NCI-H187 (cell line): ENCODE measurements at regions not wholly inside any gene's neighbourhood (a gene's known extent, or its start where the extent isn't known, plus 50 kb on each side); places are given as distances from the start of the nearest gene placed in this dataset.
A peak's percentile ranks its signal among the peaks of the same experiment; 100 is the strongest.

Experiments used
- DNase-seq, 2 experiments: peaks; one replicate each; lab custom pipeline; 2025; lab: John Stamatoyannopoulos, UW

- no peak for DNase-seq
Measured at GRCh38 chr6:14065350-14065749, 52.2 kb upstream of the CD83 start.

DNA sequence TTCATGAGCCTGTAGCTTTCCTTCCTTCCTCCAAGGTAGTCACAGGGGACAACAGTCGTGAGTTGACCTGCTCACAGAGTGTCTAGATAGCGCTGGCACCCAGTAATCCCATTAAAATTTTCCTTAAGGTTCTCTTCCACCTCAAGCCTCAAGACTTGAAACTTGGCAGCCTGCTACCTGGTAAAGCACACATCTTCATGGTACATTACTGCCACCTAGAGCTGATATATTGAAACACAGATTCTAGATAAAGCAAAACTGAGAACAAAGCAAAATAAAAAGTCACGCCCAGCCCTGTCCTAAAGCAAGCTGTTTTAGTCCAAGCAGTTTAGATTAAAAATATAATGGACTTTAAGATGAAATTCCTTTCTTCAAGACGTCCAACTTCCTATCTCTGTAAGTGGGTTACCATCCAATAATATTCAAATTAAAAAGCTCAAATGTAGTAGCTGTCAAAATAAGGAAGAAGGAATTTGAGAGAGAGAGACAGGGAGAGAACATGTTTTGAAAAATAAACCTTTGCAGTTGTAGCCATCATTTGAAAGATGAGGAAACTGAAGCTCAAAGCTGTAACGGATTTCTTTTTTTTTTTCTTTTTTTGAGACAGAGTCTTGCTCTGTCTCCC, 50.7 kb upstream of the CD83 start:
- peak in 1 of 2 experiments; percentile 3 for DNase-seq

DNA sequence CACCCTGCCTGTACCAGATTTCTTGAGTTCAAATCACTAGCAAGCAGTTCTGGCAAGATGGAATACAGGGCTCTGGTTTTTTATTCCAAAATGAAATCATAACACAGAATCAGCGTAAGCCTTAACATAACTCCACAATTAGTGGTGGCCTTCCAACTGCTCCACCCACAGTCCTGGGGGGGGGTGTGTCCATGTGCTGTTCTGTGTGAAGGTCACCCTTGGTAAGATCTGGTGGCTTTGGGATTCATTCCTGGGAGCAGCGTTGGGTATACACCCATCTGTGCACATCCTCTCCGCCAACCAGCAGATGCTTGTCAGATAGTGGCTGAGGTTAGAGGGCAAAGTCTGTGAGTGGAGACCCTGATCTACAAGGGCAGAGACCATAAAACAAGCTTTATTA, 49.9 kb upstream of the CD83 start:
- DNase-seq, result no peak
